HG02884 (cell line): ENCODE measurements at regions not wholly inside any gene's neighbourhood (a gene's known extent, or its start where the extent isn't known, plus 50 kb on each side); places are given as distances from the start of the nearest gene placed in this dataset.

Experiments used
- ATAC-seq: cut with Tn5 transposase; IDR thresholded peaks from one replicate; pipeline ENCODE4 v1.9.1; 2021; ENCODE audit warnings: mild to moderate bottlenecking, moderate library complexity; ENCODE audit not compliant: unreplicated experiment

GRCh38 chr12:85352016-85352415 lies 72.0 kb downstream of the ALX1 start:
- no peak for ATAC-seq

- ATAC-seq = no peak
Measured at GRCh38 chr12:85356596-85357385, 76.8 kb downstream of the ALX1 start.

- ATAC-seq = no peak
Measured at GRCh38 chr12:85357609-85358008, 77.6 kb downstream of the ALX1 start.

GRCh38 chr12:85358715-85359114 lies 78.7 kb downstream of the ALX1 start:
- no peak for ATAC-seq

GRCh38 chr12:85363382-85364190 lies 83.6 kb downstream of the ALX1 start:
- no peak for ATAC-seq

- ATAC-seq = no peak
Measured at GRCh38 chr12:85367936-85368335, 87.9 kb downstream of the ALX1 start.

GRCh38 chr12:85369365-85370154 lies 89.5 kb downstream of the ALX1 start:
- ATAC-seq = no peak

GRCh38 chr12:85373045-85373444 lies 93.0 kb downstream of the ALX1 start:
- no peak for ATAC-seq

GRCh38 chr12:85374981-85375380 lies 95.0 kb downstream of the ALX1 start:
- no peak for ATAC-seq

GRCh38 chr12:85385406-85385805 lies 105.4 kb downstream of the ALX1 start:
- no peak for ATAC-seq

- no peak for ATAC-seq
Measured at GRCh38 chr12:85390266-85390665, 110.2 kb downstream of the ALX1 start.

- ATAC-seq = no peak
Measured at GRCh38 chr12:85392508-85392907, 112.5 kb downstream of the ALX1 start.

GRCh38 chr12:85393606-85394005 lies 113.6 kb downstream of the ALX1 start:
- no peak for ATAC-seq

- no peak for ATAC-seq
Measured at GRCh38 chr12:85394065-85394464, 114.0 kb downstream of the ALX1 start.

- no peak for ATAC-seq
Measured at GRCh38 chr12:85394809-85395208, 114.8 kb downstream of the ALX1 start.

- ATAC-seq = no peak
Measured at GRCh38 chr12:85405262-85405661, 125.2 kb downstream of the ALX1 start.

GRCh38 chr12:85405781-85406522 lies 125.9 kb downstream of the ALX1 start:
- ATAC-seq = no peak

- ATAC-seq = no peak
Measured at GRCh38 chr12:85413266-85413665, 133.2 kb downstream of the ALX1 start.

GRCh38 chr12:85422762-85423161 lies 142.7 kb downstream of the ALX1 start:
- ATAC-seq = no peak

- peak; percentile 50 for ATAC-seq
Measured at GRCh38 chr12:85423947-85424346, 143.9 kb downstream of the ALX1 start.
